ENCODE measurements at regions not wholly inside any gene's neighbourhood (a gene's known extent, or its start where the extent isn't known, plus 50 kb on each side); places are given as distances from the start of the nearest gene placed in this dataset.
"Not testable (repeated sequence)": the region's sequence is repeated elsewhere in the genome, so short reads cannot be mapped to it uniquely, and the experiment has no call there.

GRCh38 chr5:56670916-56671315, 144.4 kb upstream of the MAP3K1 start:
- no peaks in the 10 kb centered on the region for H3K36me3 ChIP-seq
- DNase-seq = no peak
- no peaks in the 10 kb centered on the region for H3K9me3 ChIP-seq
- FAIRE-seq = no peak
- intact Hi-C loops (cut with DNase I) = no loop called here
- peak overlapping the region in 2 of 4 donors; percentile 60 to 83 for H3K27ac ChIP-seq
- H3K4me3 ChIP-seq = no peak overlapping the region
- peaks cover 4 to 25% (median 9%) of the 10 kb centered on the region in 3 donors for H3K4me1 ChIP-seq
- H3K27me3 ChIP-seq = no peaks in the 10 kb centered on the region
- TF ChIP-seq CTCF (IDR thresholded peaks at IDR 0.05) = no peak
- no peak for ATAC-seq
- 95 to 96% methylated on average over 2 of the region's 2 CpGs for WGBS, 2 donors

GRCh38 chr5:56669534-56670483, 145.5 kb upstream of the MAP3K1 start:
- H3K4me3 ChIP-seq = no peak overlapping the region
- H3K4me1 ChIP-seq = peaks cover 4 to 25% (median 9%) of the 10 kb centered on the region in 3 donors
- ATAC-seq (peak; percentile 93 to 99 (median 96)), DNase-seq (peak; percentile 66 to 94 (median 90)), FAIRE-seq (no peak)
- no peaks in the 10 kb centered on the region for H3K27me3 ChIP-seq
- intact Hi-C loops (cut with DNase I) = no loop called here
- WGBS, 2 donors = 27 to 35% methylated on average over 10 of the region's 10 CpGs
- no peaks in the 10 kb centered on the region for H3K9me3 ChIP-seq
- peak overlapping the region; percentile 1 to 83 (median 45) for H3K27ac ChIP-seq
- no peak for TF ChIP-seq CTCF (IDR thresholded peaks at IDR 0.05)
- H3K36me3 ChIP-seq = no peaks in the 10 kb centered on the region

- ATAC-seq (peak; percentile 9 to 44 (median 24)), DNase-seq (peak in 1 of 6 donors; percentile 18), FAIRE-seq (no peak)
- H3K27ac ChIP-seq = peak overlapping the region in 3 of 4 donors; percentile 4 to 83 (median 60)
- no peaks in the 10 kb centered on the region for H3K9me3 ChIP-seq
- no peaks in the 10 kb centered on the region for H3K27me3 ChIP-seq
- H3K4me3 ChIP-seq = no peak overlapping the region
- intact Hi-C loops (cut with DNase I) = no loop called here
- 16 to 22% methylated on average over 5 of the region's 5 CpGs for WGBS, 2 donors
- TF ChIP-seq CTCF (IDR thresholded peaks at IDR 0.05) = no peak
- no peaks in the 10 kb centered on the region for H3K36me3 ChIP-seq
- H3K4me1 ChIP-seq = peaks cover 4 to 25% (median 9%) of the 10 kb centered on the region in 3 donors
Measured at GRCh38 chr5:56668996-56669395, 146.4 kb upstream of the MAP3K1 start.

- H3K36me3 ChIP-seq = no peaks in the 10 kb centered on the region
- TF ChIP-seq CTCF (IDR thresholded peaks at IDR 0.05) = no peak
- no peak overlapping the region for H3K4me3 ChIP-seq
- ATAC-seq (no peak), FAIRE-seq (peak; percentile 5), DNase-seq (no peak)
- no peaks in the 10 kb centered on the region for H3K27me3 ChIP-seq
- no peaks in the 10 kb centered on the region for H3K9me3 ChIP-seq
- H3K4me1 ChIP-seq = peaks cover 4 to 25% (median 9%) of the 10 kb centered on the region in 3 donors
- no peak overlapping the region for H3K27ac ChIP-seq
- 91 to 97% methylated on average over 1 of the region's 1 CpG for WGBS, 2 donors
- intact Hi-C loops (cut with DNase I) = no loop called here
Measured at GRCh38 chr5:56667692-56668091, 147.7 kb upstream of the MAP3K1 start.

GRCh38 chr5:56666901-56667300, 148.4 kb upstream of the MAP3K1 start:
- H3K36me3 ChIP-seq = no peaks in the 10 kb centered on the region
- WGBS, 2 donors = 91 to 94% methylated on average over 6 of the region's 6 CpGs
- FAIRE-seq (no peak), ATAC-seq (no peak), DNase-seq (no peak)
- no peaks in the 10 kb centered on the region for H3K27me3 ChIP-seq
- peaks cover 4 to 25% (median 9%) of the 10 kb centered on the region in 3 donors for H3K4me1 ChIP-seq
- intact Hi-C loops (cut with DNase I) = no loop called here
- TF ChIP-seq CTCF (IDR thresholded peaks at IDR 0.05) = no peak
- no peaks in the 10 kb centered on the region for H3K9me3 ChIP-seq
- no peak overlapping the region for H3K4me3 ChIP-seq
- H3K27ac ChIP-seq = no peak overlapping the region

GRCh38 chr5:56665117-56665516, 150.2 kb upstream of the MAP3K1 start:
- H3K27ac ChIP-seq; FAIRE-seq; intact Hi-C loops (cut with DNase I); H3K4me3 ChIP-seq; H3K36me3 ChIP-seq; H3K9me3 ChIP-seq; H3K27me3 ChIP-seq; ATAC-seq; DNase-seq: not testable (repeated sequence)
- peaks cover 4 to 13% (median 9%) of the 10 kb centered on the region in 3 donors for H3K4me1 ChIP-seq
- WGBS, 2 donors = 84 to 94% methylated on average over 3 of the region's 3 CpGs
